IPS-11a (cell line): ENCODE measurements at regions not wholly inside any gene's neighbourhood (a gene's known extent, or its start where the extent isn't known, plus 50 kb on each side); places are given as distances from the start of the nearest gene placed in this dataset.
"Not testable (repeated sequence)": the region's sequence is repeated elsewhere in the genome, so short reads cannot be mapped to it uniquely, and the experiment has no call there.

ENCODE experiments used
- H3K4me3 ChIP-seq: one replicate; pipeline ENCODE4 v1.5.1; 2013; ENCODE audit warnings: low read depth, low read length, control low read depth

GRCh38 chr1:209132736-209133467, 450.6 kb upstream of the CAMK1G start:
- H3K4me3 ChIP-seq: no peak overlapping the region

- H3K4me3 ChIP-seq: no peak overlapping the region
These were observed 449.5 kb upstream of the CAMK1G start for GRCh38 chr1:209134001-209134400.

- H3K4me3 ChIP-seq: no peak overlapping the region
These were observed 439.6 kb upstream of the CAMK1G start for GRCh38 chr1:209143916-209144315.

GRCh38 chr1:209150114-209150513, 433.4 kb upstream of the CAMK1G start:
- H3K4me3 ChIP-seq: no peak overlapping the region

- H3K4me3 ChIP-seq: no peak overlapping the region
These were observed 430.1 kb upstream of the CAMK1G start for GRCh38 chr1:209153411-209153810.

GRCh38 chr1:209154912-209155311, 428.6 kb upstream of the CAMK1G start:
- no peak overlapping the region for H3K4me3 ChIP-seq

- H3K4me3 ChIP-seq: no peak overlapping the region
These were observed 428.0 kb upstream of the CAMK1G start for GRCh38 chr1:209155546-209155945.

GRCh38 chr1:209156991-209157390, 426.5 kb upstream of the CAMK1G start:
- no peak overlapping the region for H3K4me3 ChIP-seq

- H3K4me3 ChIP-seq: no peak overlapping the region
These were observed 425.8 kb upstream of the CAMK1G start for GRCh38 chr1:209157546-209158249.

- no peak overlapping the region for H3K4me3 ChIP-seq
These were observed 424.7 kb upstream of the CAMK1G start for GRCh38 chr1:209158851-209159250.

- H3K4me3 ChIP-seq: no peak overlapping the region
These were observed 423.3 kb upstream of the CAMK1G start for GRCh38 chr1:209160230-209160629.

GRCh38 chr1:209162651-209163050, 420.9 kb upstream of the CAMK1G start:
- H3K4me3 ChIP-seq: no peak overlapping the region

- H3K4me3 ChIP-seq: no peak overlapping the region
These were observed 415.3 kb upstream of the CAMK1G start for GRCh38 chr1:209168204-209168603.

GRCh38 chr1:209171151-209171550, 412.4 kb upstream of the CAMK1G start:
- H3K4me3 ChIP-seq: no peak overlapping the region

GRCh38 chr1:209172286-209172685, 411.2 kb upstream of the CAMK1G start:
- H3K4me3 ChIP-seq: no peak overlapping the region

GRCh38 chr1:209172792-209173542, 410.5 kb upstream of the CAMK1G start:
- H3K4me3 ChIP-seq: not testable (repeated sequence)

- H3K4me3 ChIP-seq: not testable (repeated sequence)
These were observed 409.7 kb upstream of the CAMK1G start for GRCh38 chr1:209173796-209174195.

GRCh38 chr1:209176866-209177430, 406.6 kb upstream of the CAMK1G start:
- H3K4me3 ChIP-seq: no peak overlapping the region

- H3K4me3 ChIP-seq: no peak overlapping the region
These were observed 400.3 kb upstream of the CAMK1G start for GRCh38 chr1:209183195-209183594.

- no peak overlapping the region for H3K4me3 ChIP-seq
These were observed 395.9 kb upstream of the CAMK1G start for GRCh38 chr1:209187589-209187988.

- no peak overlapping the region for H3K4me3 ChIP-seq
These were observed 392.8 kb upstream of the CAMK1G start for GRCh38 chr1:209190591-209191261.
